ENCODE measurements at regions not wholly inside any gene's neighbourhood (a gene's known extent, or its start where the extent isn't known, plus 50 kb on each side); places are given as distances from the start of the nearest gene placed in this dataset.

GRCh38 chr2:11007331-11008264, 95.9 kb downstream of the KCNF1 start:
- TF ChIP-seq PATZ1 (CRISPR knock-in tag; IDR thresholded peaks at IDR 0.05; ENCODE audit: borderline replicate concordance) (no peak), TSHZ2 (CRISPR knock-in tag; IDR thresholded peaks at IDR 0.05) (no peak), BACH2 (CRISPR knock-in tag; IDR thresholded peaks at IDR 0.05; ENCODE audit: borderline replicate concordance) (no peak), ZFP3 (CRISPR knock-in tag; IDR thresholded peaks at IDR 0.05) (no peak), ARNTL (CRISPR knock-in tag; IDR thresholded peaks at IDR 0.05; ENCODE audit: borderline replicate concordance, low read depth) (no peak), OSR1 (CRISPR knock-in tag; IDR thresholded peaks at IDR 0.05) (no peak), SNAI2 (CRISPR knock-in tag; IDR thresholded peaks at IDR 0.05) (no peak), ZC3H10 (CRISPR knock-in tag; IDR thresholded peaks at IDR 0.05) (no peak)

Measured in SK-N-SH treated with all-trans-retinoic acid at 6 μM for 48 hours (cell line).